HG03066 (cell line): ENCODE measurements at regions not wholly inside any gene's neighbourhood (a gene's known extent, or its start where the extent isn't known, plus 50 kb on each side); places are given as distances from the start of the nearest gene placed in this dataset.

Experiments
- ATAC-seq: cut with Tn5 transposase; IDR thresholded peaks from one replicate; pipeline ENCODE4 v1.9.1; 2021; ENCODE audit warnings: low read depth; ENCODE audit not compliant: unreplicated experiment

DNA sequence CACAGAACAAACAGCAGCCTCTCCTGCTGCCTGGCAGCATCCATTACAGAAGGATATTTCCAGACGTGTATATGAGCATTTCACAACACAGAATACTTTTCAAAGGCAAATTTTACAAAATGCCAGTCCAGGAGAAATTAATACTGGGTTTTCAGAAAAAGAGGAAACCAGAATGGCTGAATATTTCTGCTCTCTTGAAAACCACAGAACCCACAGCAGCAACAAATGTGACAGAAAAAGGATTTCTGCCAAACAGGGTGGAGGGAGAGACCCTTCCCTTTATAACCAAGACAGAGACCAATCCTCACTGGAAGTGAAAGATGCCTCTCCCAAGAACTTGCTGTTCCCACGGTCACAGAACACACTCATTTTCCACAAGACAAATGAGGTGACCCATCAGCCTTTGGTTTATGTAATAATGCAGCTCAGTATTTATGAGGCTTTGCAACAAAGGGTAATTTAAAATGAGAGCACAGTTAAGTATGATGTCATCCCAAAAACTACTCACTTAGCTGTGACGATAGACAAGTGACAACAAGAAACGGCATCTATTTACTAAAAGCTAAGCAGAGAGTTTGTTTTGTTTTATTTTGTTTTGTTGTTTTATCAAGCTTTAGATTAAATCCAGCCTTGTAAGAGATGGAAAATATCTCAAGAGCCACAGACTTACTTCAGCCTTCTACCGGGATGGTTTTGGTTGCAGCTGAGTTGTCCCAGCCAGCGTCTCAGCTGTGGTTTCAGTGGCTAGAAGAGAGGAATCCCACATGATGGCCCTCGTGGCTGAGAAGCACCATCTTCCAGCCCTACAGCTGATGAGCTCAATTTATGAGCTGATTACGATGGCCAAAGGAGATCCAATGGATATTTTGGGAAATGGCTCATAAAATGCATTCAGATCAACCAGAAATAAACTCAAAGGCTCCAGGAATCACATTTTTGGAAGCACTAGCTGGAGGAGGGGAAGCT is 249.3 kb upstream of the AGAP1 start:
- ATAC-seq, result no peak

DNA sequence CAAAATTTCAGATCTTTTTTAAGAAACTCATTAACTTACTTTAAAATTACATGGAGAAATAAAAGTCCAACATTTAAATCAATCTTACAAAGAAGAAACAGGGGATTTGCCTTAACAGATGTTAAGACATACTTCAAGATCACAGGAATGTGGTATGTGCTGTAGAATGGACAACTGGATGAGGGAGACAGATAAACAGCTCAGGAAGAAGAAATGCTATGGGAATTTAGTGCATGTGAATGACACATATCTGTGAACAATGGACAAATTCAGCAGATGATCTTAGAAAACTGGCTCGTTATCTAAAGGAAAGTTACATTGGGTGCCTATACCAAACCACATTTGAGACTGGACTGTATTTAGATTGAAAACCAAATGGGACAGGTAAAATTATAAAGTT is 246.8 kb upstream of the AGAP1 start:
- no peak for ATAC-seq

DNA sequence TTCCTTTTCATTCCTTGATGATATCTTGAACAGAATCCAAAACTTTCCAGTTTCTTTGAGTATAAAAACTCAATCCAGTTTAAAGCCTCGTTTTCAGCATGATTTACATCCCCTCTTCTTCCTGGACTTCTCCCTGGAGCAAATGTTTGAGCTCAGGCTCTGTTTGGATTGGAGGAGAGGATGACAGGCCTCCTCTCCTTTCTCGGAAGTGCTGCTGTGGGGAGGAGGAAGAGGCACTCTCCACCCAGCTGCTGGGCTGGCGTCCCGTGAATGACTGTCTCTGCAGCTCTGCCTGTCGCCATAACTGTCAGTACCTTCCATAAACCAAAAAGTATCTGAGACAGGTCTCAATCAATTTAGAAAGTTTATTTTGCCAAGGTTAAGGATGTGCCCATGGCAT is 238.2 kb upstream of the AGAP1 start:
- no peak for ATAC-seq

DNA sequence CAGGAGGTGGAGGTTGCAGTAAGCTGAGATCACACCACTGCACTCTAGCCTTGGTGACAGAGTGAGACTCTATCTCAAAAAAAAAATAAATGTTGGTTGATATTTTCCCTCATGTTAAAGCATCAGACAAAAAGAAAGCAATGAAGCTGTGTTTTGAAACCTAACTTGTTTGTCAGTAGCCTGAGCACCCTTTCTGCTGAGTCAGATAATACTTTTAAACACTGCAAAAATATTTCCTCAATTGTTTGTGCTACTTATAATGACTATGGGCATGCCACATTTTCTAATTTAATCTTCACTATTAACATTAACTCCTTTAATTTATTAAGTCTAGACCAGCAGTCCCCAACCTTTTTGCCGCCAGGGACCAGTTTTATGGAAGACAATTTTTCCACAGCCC is 236.3 kb upstream of the AGAP1 start:
- no peak for ATAC-seq

DNA sequence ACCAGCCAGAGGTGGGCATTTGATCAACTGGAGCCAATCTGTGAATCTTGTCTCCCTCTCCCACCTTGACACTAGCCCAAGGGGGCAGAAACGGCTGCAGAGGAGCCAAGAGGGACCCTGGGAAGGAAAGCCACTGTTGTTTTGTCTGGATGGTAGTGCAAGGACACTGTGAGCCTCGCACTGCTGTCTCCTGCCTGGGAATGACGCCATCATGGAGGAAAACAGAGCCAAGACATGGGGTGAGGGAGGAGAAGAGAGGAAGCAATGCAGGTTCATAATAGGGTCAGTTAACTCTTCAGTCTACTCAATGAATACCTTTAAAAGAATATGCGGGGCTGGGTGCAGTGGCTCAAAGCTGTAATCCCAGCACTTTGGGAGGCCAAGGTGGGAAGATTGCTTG is 231.1 kb upstream of the AGAP1 start:
- ATAC-seq, result no peak

DNA sequence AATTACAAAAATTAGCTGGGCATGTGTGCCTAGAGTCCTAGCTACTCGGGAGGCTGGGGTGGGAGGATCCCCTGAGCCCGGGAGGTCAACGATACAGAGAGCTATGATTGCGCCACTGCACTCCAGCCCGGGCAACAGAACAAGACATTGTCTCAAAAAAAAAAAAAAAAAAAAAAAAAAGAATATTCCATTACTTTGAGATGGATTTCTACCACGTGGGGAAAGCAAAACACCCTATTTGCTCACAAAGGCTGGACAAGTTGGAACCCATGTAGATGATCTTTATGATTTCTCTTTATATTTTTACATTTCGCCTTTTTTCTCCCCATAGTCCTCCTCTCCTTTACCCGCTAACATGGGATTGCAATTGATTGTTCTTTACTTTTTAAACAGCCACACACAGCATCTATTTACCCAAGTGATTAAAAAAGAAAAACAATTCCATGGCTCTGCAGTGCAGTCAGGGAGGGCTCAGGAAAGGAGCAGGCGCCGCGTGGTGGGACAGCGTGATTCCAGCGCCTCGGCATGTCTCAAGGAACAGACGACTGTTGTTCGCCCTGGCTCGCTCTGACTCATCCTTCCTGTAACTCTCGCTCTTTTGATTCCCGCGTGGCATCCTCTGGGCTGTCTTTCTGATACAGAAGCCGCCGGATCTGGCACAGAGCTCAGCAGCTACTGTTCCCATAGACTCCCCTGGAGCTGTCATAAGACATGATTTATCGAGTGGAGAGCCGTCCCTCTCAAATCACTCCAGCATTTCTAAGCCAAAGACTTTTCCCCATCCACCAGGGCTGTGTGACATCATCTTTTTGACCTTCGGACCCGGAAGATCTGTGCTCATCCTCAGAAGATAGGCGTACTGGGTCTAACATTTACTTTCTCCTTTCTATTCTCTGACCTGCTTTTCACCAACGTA is 230.4 kb upstream of the AGAP1 start:
- no peak for ATAC-seq

DNA sequence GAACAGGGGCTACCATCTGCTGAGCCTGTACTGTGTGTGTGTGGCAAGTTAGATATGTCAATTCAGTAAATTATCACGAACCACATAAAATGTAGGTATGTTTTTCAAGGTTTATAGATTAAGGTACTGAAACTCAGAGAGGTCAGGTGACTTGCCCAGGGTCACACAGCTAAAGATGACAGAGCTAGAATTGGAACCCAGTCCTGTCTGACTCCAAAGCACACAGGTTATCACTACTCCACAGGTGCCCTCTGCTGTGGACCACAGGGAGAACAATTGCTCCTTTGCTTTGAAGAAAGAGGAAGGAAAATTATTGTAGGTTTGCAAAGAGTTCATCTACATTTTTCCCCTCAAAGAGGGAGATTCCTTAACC is 229.7 kb upstream of the AGAP1 start:
- no peak for ATAC-seq

DNA sequence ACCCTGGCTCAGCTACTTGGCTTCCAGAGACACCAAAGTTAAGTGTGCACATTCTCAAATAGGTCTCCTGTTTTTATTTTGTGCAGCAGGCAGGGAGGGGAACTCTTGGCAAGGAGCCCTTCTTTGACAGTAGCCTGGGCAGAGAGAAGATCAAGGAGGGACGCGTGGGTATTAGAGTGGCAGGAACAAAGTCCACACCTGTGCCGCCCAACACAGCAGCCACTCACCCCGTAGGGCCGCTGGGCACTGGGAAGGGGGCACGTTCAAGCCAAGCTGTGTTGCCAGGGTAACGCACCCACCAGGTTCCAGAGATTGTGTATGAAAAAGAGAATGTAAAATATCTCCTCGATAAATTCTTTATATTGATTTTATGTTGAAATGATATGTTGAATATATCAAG is 229.3 kb upstream of the AGAP1 start:
- ATAC-seq, result no peak

DNA sequence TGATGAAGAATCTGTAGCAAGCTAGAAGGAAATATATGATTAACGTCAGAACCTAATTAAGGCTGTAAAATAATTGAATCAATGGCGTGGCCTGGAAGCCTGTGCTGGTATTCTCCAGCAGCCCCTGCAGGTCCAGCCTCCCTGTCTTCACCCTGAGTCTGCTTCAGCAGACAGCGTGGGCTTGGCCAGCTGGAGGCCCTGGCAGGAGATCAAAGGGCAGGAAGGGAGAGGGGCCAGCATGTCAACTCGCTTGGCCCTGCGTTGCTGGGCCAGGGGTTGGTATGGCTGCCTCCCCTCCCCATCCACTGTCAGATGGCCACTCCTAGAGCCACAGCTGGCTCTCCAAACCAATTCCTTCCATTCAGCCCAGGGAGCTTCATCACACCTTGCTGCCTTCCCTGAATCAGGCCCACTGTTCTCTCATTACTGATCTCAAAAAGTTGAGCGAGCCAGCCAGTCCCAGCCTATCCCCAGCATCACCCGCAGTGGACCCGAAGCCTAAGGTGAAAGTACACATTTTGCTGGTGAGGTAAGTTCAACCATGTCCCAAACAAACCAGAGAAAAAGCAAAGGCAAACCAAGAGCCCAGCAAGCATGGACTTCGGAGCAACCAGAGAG is 228.4 kb upstream of the AGAP1 start:
- no peak for ATAC-seq

DNA sequence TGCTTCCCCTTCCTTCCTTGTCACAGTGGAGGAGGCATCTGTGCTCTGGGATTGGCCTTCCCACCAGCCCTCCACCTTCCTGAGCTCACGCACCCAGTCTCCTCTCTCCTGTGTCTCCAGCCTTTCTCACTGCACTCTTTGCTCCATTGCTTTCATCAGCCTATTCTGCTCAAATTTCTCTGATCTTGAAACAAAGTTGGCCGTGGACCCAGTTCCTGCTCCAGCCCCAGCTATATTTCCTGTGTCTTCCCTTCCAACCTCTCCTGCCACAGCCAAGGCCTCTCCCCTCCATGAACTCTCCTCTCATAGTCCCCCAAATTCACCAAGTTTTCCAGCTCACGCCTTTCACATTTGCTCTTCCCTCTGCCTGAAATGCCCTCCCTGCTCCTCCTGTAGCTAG is 226.6 kb upstream of the AGAP1 start:
- no peak for ATAC-seq

DNA sequence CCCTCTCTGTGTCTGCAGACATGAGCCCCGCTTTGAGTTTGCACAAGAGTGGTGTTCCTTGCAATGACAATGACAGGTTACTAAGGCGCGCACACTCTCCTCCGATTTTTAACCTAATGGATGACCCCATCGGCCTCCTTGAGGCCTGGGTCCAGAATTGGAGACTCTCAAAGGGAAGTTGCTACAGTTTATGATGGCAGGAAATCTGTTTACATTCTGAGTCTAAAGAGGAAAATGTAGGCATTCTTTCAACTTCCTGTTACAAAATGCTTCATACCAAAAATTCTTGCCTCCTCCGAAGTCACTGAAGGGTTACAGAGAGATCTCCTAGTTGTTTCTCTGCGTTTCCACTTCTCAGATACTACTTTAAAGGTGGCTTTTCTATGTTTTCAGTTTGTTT is 225.3 kb upstream of the AGAP1 start:
- ATAC-seq, result no peak

DNA sequence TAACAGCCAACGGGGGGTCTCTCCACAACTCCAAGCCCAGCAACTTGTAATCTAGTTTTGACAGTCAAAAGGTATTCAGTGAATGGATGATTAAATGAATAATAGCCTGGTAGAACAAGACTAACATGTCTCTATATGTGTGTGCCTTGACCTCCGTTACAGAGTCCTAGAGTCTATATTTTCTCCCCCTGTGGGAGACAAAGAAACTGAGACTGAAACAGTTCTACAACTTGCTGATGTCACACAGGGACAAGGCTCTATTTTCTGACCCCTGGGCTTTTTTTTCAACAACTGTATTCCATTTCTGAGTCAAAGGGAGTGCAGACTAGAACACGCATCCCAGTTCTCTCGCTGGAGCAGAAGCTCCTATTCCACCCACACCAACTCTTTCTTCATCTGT is 223.6 kb upstream of the AGAP1 start:
- ATAC-seq, result no peak

DNA sequence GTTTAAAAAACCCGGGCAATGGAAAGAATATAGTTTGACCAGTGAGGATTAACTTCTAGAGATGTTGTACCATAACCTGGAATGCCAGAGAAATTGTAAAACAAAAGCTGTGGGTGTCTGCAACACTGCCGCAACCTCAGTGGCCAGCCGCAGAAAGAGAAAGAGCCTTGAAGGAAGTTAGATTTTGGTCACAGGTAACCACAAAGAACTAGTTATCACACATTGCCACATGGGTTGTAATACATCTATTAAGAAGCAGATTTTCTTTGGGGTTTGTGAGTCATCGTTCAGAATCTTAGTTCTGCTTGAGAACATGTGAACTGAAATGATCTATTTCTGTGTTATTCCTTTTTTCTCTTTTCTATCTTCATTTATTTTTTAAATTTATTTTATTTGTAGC is 222.9 kb upstream of the AGAP1 start:
- no peak for ATAC-seq

DNA sequence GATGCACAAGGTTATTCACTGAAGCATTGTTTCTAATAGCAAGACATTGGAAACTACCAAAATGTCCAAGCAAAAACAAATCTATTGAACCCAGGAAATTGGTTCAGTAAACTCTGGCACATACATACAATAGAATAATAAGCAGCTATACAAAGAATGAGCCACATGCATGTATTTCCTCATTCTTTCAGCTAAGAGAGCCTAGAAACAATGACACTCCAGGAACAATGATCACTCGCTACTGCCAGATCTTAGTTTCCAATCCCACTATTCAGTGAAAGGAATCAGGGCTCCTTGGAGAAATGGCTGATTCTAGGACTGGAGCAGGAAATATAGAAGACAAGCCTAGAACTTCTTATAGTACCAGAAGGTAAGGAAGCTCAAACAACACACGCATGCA is 221.9 kb upstream of the AGAP1 start:
- ATAC-seq, result no peak

DNA sequence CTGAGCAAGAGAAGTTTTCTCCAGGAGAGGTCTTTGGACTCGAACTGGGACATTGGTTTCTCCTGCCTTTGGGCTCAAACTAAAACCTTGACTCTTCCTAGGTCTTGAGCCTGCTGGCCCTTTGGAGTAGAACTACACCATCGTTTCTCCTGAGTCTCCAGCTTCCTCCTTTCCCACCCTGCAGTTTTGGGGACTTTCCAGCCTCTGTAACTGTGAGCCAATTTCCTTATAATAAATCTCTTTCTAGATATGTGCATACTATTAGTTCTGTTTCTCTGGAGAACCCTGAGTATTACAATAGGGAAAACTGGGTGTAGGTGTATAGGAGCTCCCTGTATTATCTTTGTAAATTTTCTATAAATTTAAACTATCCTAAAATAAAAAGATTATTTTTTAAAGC is 219.8 kb upstream of the AGAP1 start:
- ATAC-seq, result no peak

DNA sequence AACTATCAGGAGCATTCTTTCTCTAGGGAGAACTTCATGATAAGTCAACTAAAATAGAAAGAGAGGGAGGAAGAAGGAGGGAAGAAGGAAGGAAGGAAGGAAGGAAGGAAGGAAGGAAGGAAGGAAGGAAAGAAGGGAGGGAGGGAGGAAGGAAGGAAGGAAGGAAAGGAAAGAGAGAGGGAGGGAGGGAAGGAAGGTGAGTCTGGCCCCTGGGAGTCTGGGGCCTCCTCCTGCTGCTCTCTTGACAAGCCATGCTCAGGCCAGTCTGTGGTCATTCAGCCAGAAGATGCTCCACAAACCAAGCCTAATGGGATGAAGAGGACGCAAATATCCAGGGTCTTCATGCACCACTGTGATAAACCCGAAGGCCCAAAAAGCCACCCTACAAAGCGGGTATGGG is 216.4 kb upstream of the AGAP1 start:
- ATAC-seq, result no peak

DNA sequence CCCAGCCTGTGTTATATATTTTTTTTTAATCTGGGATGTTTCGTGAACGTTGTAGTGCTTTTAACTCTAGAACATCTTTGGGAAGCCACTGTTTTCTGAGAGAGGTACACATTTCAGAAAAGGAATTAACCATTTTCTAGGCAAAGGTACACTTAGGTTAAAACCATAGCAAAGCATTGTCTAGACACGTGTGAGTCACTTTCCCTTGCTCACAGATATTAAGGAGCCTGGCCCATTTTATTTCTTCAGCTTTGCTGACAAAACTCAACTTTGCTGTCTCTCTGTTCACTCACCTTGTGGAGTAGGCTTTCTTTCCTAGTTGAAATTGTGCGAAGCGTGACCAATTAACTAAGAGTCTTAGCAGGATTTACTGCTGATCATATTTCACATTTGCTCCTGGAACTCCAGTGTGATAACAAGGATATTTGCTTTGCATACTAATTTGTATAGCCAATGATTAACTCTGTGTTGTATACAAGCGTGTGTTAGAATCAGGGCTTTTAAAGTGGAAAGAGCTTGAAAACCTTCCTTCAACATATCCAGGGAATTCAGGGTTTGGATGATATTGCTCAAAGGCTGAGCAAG is 215.0 kb upstream of the AGAP1 start:
- no peak for ATAC-seq

DNA sequence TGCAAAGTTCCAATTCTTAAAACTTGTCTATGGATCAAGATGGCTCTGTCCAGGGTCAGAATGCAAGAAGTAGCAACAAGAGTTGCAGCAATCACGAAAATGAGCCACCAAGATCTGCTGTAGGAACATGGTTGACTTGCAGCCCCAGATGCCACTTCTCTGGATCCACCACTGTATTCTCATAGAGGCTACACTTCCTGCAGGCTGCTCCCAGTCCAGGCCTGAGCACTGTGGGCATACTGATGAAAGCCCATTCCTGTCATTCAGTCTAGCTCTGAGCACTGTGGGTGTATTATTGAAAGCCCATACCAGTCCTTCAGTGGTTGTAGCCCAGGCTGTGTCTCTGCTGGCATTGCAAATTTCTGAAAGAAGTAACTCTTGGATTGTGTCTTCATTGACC is 213.9 kb upstream of the AGAP1 start:
- ATAC-seq, result no peak

DNA sequence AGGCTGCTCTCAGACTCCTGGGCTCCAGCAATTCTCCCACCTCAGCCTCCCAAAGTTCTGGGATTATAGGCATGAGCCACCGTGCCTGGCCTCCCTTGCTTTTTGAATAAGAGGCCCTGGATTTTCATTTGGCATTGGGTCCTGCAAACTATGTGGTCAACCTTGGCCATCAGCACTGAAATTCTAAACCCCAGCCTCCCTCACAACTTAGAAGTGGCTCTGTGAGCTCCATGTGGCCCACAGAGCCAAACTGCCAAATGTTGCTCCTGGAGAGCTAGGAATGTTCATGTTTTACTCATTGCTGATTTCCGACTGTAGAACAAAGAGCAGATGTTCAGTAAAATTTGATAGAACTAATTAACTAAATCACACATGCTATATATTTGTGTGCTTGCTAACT is 210.6 kb upstream of the AGAP1 start:
- ATAC-seq, result no peak

DNA sequence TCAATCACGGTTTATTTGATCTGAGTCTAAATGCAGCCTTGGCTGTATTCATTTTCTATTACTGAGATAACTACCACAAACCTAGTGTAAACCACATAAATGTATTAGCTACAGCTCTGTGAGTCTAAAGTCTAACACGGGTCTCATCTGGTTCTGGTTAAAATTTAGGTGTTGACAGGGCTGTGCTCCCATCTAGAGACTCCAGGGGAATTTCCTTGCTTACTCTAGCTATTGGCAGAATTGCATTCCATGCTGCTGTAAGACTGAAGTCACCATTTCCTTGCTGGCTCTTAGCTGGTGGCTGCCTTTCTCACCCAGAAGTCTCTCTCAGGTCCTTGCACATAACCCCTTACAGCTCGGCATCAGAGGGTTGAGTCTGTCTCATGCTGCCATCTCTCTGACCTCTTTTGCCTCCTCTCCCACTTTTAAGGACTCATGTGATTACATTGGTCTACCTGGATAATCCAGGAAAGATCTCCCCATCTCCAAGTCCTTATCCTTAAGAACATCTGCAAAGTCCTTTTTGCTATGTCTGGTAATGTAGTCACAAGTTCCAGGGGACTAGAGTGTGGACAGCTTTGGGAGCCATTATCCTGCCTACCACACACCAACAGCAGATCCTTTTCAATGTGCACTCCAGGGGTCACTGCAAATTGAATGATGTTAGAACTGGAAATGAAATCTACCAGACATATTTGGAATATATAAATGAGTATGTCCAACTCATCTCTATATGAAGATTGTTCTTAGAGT is 207.0 kb upstream of the AGAP1 start:
- no peak for ATAC-seq
